Lower leg skin (tissue), 3 donors: ENCODE measurements at regions not wholly inside any gene's neighbourhood (a gene's known extent, or its start where the extent isn't known, plus 50 kb on each side); places are given as distances from the start of the nearest gene placed in this dataset.

ENCODE experiments used
- CTCF ChIP-seq, 3 donors: fragments of 450-650 bp; IDR thresholded peaks; one replicate each; pipeline ENCODE4 v1.5.1; 2016; ENCODE audit warnings: antibody characterized with exemption in 3 of 3, mild to moderate bottlenecking in 3 of 3, moderate library complexity in 2 of 3
- POLR2A ChIP-seq, 2 donors: fragments of 450-650 bp; IDR thresholded peaks; one replicate each; pipeline ENCODE4 v1.6.1; 2016 to 2017; ENCODE audit warnings: antibody characterized with exemption in 2 of 2, mild to moderate bottlenecking in 1 of 2, moderate library complexity in 1 of 2

- TF ChIP-seq CTCF (IDR thresholded peaks at IDR 0.05) = no peak
- no peak for TF ChIP-seq POLR2A (IDR thresholded peaks at IDR 0.05)
Observed at GRCh38 chr5:38069360-38069759, 189.0 kb upstream of the EGFLAM start.
